ENCODE measurements at regions not wholly inside any gene's neighbourhood (a gene's known extent, or its start where the extent isn't known, plus 50 kb on each side); places are given as distances from the start of the nearest gene placed in this dataset.
A peak's percentile ranks its signal among the peaks of the same experiment; 100 is the strongest.
"Not testable (repeated sequence)": the region's sequence is repeated elsewhere in the genome, so short reads cannot be mapped to it uniquely, and the experiment has no call there.

GRCh38 chr5:60131504-60131903 is 238.0 kb upstream of the PDE4D start:
- in situ Hi-C loops (cut with HindIII; ENCODE audit: low pct_unique_long_range_greater_than_20kb, low sequenced_read_pairs) = no loop called here
- no peak for DNase-seq (ENCODE audit: low read depth)

DNA sequence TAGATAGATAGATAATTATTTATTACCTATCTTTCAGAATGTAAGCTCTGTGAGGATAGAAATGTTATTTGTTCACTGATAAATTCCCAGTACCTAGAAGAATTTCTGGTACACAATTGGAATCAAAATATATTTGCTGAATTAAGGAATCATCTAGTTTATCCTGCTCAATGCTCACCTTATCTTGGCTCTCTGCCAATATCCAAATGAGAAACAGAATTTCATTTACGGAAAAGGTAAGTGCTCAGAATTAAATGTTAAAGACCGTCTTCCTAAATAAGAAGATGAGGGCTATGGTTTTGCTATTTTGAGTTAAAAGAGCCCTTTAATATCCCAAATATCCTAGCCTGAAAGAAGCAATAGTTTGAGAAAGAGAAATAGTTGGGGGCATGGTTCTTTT is 232.1 kb upstream of the PDE4D start:
- in situ Hi-C loops (cut with HindIII; ENCODE audit: low pct_unique_long_range_greater_than_20kb, low sequenced_read_pairs) = no loop called here
- DNase-seq (ENCODE audit: low read depth) = no peak

DNA sequence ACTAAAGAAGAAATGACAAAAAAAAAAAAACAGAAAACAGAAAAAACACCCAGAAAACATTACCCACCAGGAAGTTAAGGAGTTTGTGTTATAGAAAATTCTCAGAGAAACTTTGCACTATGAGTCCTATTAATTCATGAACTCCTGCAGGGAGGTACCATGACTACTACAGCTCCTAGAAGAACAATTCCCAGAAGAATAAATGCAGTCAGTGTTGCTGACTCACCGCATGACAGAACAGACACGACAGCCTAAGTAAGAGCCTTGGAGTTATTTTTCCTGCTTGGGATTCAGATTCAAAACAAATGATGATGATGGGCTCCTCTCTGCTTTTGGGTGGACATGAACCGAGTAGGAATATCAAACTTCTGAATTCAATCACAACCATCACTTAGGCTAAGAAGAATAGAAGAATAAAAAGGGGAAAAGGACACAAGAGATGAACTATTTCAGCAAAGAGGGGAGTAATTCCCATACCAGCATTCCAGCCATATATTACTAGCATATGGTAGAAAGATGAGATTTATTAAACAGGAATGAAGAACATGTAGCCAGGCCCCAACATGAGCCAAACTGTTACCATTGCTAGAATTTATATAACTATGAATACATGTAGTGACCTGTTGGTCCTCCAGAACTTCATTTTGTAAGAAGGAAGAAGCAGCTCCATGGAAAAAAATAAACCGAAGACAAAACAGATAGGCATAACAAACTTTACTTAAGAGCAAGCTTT is 209.6 kb upstream of the PDE4D start:
- in situ Hi-C loops (cut with HindIII; ENCODE audit: low pct_unique_long_range_greater_than_20kb, low sequenced_read_pairs) = no loop called here

GRCh38 chr5:60101573-60101972 is 208.0 kb upstream of the PDE4D start:
- in situ Hi-C loops (cut with HindIII; ENCODE audit: low pct_unique_long_range_greater_than_20kb, low sequenced_read_pairs) = no loop called here
- no peak for DNase-seq (ENCODE audit: low read depth)

More for the DNA sequence above, 209.6 kb upstream of the PDE4D start:
- DNase-seq (ENCODE audit: low read depth) = peak; percentile 23

GRCh38 chr5:60092671-60093422 is 199.3 kb upstream of the PDE4D start:
- DNase-seq (ENCODE audit: low read depth) = peak; percentile 68

GRCh38 chr5:60086583-60086982 is 193.1 kb upstream of the PDE4D start:
- no peak for DNase-seq (ENCODE audit: low read depth)
- in situ Hi-C loops (cut with HindIII; ENCODE audit: low pct_unique_long_range_greater_than_20kb, low sequenced_read_pairs) = no loop called here

More at GRCh38 chr5:60092671-60093422, 199.3 kb upstream of the PDE4D start:
- in situ Hi-C loops (cut with HindIII; ENCODE audit: low pct_unique_long_range_greater_than_20kb, low sequenced_read_pairs) = no loop called here

DNA sequence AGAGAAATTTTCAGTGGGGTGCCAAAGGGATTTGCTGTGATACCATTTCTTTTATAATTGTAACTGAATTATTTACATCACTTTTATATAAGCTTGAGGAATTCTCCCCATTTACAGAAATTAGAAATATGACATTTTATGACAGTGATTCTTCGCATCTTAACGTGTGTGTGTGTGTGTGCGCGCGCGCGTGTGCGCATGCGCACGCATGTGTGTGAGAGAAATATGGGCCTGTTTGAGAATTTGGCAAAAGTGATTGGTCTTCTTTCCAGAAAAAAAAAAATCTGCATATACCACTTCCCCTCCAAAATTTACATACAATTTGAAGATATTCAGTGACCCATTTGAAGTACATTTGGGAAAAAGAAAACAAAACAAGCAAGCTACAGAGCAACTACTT is 190.7 kb upstream of the PDE4D start:
- no peak for DNase-seq (ENCODE audit: low read depth)
- in situ Hi-C loops (cut with HindIII; ENCODE audit: low pct_unique_long_range_greater_than_20kb, low sequenced_read_pairs) = no loop called here

GRCh38 chr5:60077292-60077691 is 183.8 kb upstream of the PDE4D start:
- in situ Hi-C loops (cut with HindIII; ENCODE audit: low pct_unique_long_range_greater_than_20kb, low sequenced_read_pairs) = no loop called here
- no peak for DNase-seq (ENCODE audit: low read depth)

DNA sequence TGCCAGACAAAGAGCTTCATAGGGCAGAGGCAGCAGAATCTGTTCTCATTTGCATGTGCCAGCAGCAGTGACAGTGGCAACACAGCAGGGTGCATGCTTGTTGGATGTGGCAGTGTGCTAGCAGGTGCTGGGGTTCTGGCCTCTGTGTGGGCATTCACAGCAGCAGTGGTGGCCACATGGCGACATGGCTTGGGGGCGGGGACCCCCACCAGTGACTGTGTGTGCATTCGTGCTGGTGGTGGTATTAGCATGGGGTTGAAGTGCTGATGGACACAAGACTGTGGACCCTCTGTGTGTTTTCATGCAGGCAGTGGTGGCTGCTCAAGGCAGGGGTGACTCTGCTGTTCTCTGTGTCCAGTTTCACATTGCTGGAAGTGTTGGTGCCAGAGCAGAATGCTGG is 183.2 kb upstream of the PDE4D start:
- no peak for DNase-seq (ENCODE audit: low read depth)
- in situ Hi-C loops (cut with HindIII; ENCODE audit: low pct_unique_long_range_greater_than_20kb, low sequenced_read_pairs) = no loop called here

DNA sequence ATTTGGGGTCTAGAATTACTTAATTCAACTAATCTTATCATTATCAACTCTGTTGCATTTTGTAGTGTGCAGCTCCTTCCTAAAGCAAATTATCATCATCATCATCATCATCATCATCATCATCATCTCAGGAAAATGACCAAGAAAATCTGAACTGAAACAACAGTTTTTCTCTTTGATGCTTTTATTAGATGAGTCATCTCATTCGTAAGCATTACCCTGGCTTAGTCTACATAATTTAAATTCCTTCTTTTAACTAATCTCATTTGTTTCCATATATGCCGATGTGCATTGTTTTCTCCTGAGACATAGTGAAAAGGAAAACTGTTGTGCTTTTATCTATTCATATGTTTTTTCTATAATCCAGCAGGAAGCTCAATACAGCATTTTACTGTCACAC is 173.0 kb upstream of the PDE4D start:
- in situ Hi-C loops (cut with HindIII; ENCODE audit: low pct_unique_long_range_greater_than_20kb, low sequenced_read_pairs) = no loop called here
- DNase-seq (ENCODE audit: low read depth) = no peak

- in situ Hi-C loops (cut with HindIII; ENCODE audit: low pct_unique_long_range_greater_than_20kb, low sequenced_read_pairs) = no loop called here
Measured at GRCh38 chr5:60060389-60060788, 166.9 kb upstream of the PDE4D start.

DNA sequence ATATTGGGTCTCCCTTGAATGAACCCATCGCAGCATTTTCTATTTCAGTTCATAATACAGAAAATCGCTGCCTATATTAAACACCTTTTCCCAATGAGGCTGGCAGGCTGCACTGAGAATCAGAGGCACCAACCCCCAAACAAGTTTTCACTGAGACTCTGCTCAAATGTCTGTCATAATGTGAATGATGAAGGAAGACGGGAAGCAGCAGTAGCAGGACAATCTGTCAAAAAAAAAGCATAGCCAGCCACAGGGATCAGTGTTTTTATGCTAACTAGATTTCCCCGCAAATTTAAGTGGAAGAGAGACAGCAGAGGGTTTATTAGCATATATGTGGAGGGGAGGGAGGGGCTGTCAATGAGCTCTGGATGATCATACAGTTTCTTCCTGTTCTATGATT is 162.7 kb upstream of the PDE4D start:
- DNase-seq (ENCODE audit: low read depth) = no peak
- in situ Hi-C loops (cut with HindIII; ENCODE audit: low pct_unique_long_range_greater_than_20kb, low sequenced_read_pairs) = no loop called here

More at GRCh38 chr5:60060389-60060788, 166.9 kb upstream of the PDE4D start:
- no peak for DNase-seq (ENCODE audit: low read depth)

DNA sequence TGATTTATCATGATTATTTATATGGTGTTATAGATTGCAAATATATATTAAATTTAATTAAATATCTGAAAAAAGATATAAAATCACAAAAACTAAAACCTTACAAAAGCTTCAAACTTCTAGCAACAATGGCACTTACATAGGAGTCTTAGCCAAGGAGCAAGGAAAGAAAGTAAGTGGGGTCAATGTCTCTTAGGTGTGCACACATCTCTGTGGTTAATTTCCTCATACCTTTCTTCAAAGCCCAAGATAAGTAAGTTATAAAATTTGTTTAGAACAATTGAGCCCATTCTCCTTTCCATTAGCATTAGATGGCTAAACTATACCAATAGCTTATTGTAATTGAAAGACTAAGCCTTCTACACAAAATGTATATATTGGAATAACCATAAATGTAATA is 161.6 kb upstream of the PDE4D start:
- in situ Hi-C loops (cut with HindIII; ENCODE audit: low pct_unique_long_range_greater_than_20kb, low sequenced_read_pairs) = no loop called here
- no peak for DNase-seq (ENCODE audit: low read depth)

DNA sequence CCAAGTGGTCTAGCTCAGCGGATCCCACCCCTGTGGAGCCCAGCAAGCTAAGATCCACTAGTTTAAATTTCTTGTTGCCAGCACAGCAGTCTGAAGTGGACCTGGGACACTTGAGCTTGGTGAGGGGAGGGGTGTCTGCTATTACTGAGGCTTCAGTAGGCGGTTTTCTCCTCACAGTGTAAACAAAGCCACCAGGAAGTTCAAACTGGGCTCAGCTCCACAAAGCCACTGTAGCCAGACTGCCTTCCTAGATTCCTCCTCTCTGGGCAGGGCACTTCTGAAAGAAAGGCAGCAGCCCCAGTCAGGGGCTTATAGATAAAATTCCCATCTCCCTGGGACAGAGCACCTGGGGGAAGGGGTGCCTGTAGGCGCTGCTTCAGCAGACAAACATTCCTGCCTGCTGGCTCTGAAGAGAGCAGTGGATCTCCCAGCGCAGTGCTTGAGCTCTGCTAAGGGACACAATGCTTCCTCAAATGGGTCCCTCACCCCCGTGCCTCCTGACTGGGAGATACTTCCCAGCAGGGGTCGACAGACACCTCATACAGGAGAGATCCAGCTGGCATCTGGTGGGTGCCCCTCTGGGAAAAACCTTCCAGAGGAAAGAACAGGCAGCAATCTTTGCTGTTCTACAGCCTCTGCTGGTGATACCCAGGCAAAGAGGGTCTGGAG is 148.6 kb upstream of the PDE4D start:
- in situ Hi-C loops (cut with HindIII; ENCODE audit: low pct_unique_long_range_greater_than_20kb, low sequenced_read_pairs); DNase-seq (ENCODE audit: low read depth): not testable (repeated sequence)

DNA sequence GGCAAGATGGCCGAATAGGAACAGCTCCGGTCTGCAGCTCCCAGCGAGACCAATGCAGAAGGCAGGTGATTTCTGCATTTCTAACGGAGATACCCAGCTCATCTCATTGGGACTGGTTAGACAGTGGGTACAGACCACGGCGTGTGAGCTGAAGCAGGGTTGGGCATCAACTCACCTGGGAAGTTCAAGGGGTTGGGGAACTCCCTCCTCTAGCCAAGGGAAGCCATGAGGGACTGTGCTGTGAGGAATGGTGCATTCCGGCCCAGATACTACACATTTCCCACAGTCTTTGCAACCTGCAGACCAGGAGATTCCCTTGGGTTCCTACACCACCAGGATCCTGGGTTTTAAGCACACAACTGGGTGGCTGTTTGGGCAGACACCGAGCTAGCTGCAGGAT is 148.0 kb upstream of the PDE4D start:
- in situ Hi-C loops (cut with HindIII; ENCODE audit: low pct_unique_long_range_greater_than_20kb, low sequenced_read_pairs); DNase-seq (ENCODE audit: low read depth): not testable (repeated sequence)

GRCh38 chr5:60036192-60036938 is 142.8 kb upstream of the PDE4D start:
- in situ Hi-C loops (cut with HindIII; ENCODE audit: low pct_unique_long_range_greater_than_20kb, low sequenced_read_pairs) = no loop called here
- no peak for DNase-seq (ENCODE audit: low read depth)

GRCh38 chr5:60026161-60026560 is 132.6 kb upstream of the PDE4D start:
- in situ Hi-C loops (cut with HindIII; ENCODE audit: low pct_unique_long_range_greater_than_20kb, low sequenced_read_pairs) = no loop called here
- DNase-seq (ENCODE audit: low read depth) = peak; percentile 3

DNA sequence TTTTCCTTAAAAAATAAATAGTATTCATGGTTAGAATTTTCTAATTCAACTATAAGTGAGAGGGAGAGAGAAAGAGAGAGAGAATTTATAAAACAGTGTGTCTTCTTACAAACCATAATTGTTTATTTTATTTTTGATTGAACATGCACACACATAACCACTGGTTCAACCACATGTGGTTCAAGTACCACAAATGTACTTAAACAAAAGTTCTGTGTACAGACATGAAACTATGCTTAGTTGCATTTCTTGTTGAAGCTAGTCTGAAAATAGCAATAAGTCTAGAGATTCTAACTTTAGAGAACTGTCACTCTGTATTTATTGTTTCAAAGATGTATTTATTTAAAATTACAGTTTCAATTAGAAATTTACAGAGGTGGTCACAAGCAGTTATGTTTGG is 130.6 kb upstream of the PDE4D start:
- DNase-seq (ENCODE audit: low read depth) = no peak

DNA sequence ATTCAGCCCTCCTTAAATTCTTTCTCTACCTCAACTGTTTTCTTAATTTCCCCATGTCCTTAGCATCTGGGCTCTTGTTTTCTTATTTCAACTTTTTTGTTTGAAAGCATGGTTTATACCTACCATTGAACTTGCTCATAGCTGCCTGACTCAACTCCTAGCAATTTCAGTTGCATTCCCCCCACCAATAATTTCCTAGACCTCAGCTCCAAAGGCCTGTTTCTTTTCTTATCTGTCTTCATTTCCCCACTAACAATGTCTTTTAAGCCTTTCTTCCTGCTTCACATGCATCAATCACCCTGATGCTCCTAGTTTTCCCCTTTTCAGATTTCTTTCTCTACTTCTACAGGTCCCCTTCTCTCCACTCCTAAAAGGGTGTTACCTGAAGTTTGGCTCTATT is 129.7 kb upstream of the PDE4D start:
- in situ Hi-C loops (cut with HindIII; ENCODE audit: low pct_unique_long_range_greater_than_20kb, low sequenced_read_pairs) = no loop called here
- no peak for DNase-seq (ENCODE audit: low read depth)

More for the DNA sequence above, 130.6 kb upstream of the PDE4D start:
- in situ Hi-C loops (cut with HindIII; ENCODE audit: low pct_unique_long_range_greater_than_20kb, low sequenced_read_pairs) = no loop called here
